Hepatocyte (in vitro differentiated cells): ENCODE measurements at regions not wholly inside any gene's neighbourhood (a gene's known extent, or its start where the extent isn't known, plus 50 kb on each side); places are given as distances from the start of the nearest gene placed in this dataset.

ENCODE experiments used
- DNase-seq: peaks from one replicate; pipeline ENCODE4 v3.0.0-alpha.2; 2016; ENCODE audit warnings: low spot score
- H2AFZ ChIP-seq: fragments of 200-600 bp; sonication (generic); 2 replicates; pipeline ENCODE4 v1.6.0; 2016; ENCODE audit warnings: antibody characterized with exemption, mild to moderate bottlenecking
- H3K27ac ChIP-seq: fragments of 200-600 bp; sonication (generic); 2 replicates; pipeline ENCODE4 v1.5.1; 2016; ENCODE audit warnings: mild to moderate bottlenecking
- H3K27me3 ChIP-seq: fragments of 200-600 bp; sonication (generic); 2 replicates; pipeline ENCODE4 v1.6.1; 2016
- H3K36me3 ChIP-seq: fragments of 200-600 bp; sonication (generic); replicated peaks from 2 replicates; pipeline ENCODE4 v1.5.1; 2016; ENCODE audit warnings: low read depth; ENCODE audit not compliant: insufficient read depth
- H3K4me1 ChIP-seq: fragments of 200-600 bp; sonication (generic); 2 replicates; pipeline ENCODE4 v1.5.1; 2016; ENCODE audit warnings: mild to moderate bottlenecking, moderate library complexity; ENCODE audit not compliant: insufficient read depth
- H3K4me2 ChIP-seq: fragments of 200-600 bp; sonication (generic); 2 replicates; pipeline ENCODE4 v1.6.0; 2016
- H3K4me3 ChIP-seq: fragments of 200-600 bp; sonication (generic); 2 replicates; pipeline ENCODE4 v1.5.1; 2016; ENCODE audit warnings: mild to moderate bottlenecking
- H3K79me2 ChIP-seq: fragments of 200-600 bp; sonication (generic); 2 replicates; pipeline ENCODE4 v1.6.0; 2017; ENCODE audit warnings: mild to moderate bottlenecking
- H3K9me2 ChIP-seq: fragments of 200-600 bp; sonication (generic); replicated peaks from 2 replicates; pipeline ENCODE4 v1.6.0; 2017; ENCODE audit warnings: mild to moderate bottlenecking; ENCODE audit not compliant: insufficient read depth
- H3K9me3 ChIP-seq: fragments of 200-600 bp; sonication (generic); 2 replicates; pipeline ENCODE4 v1.5.1; 2016; ENCODE audit warnings: low read depth, mild to moderate bottlenecking
- H4K20me1 ChIP-seq: fragments of 200-600 bp; sonication (generic); 2 replicates; pipeline ENCODE4 v1.6.0; 2016; ENCODE audit warnings: mild to moderate bottlenecking; ENCODE audit not compliant: insufficient read depth, poor library complexity, severe bottlenecking
- CTCF ChIP-seq: fragments of 200-600 bp; sonication (generic); IDR thresholded peaks from 2 replicates; pipeline ENCODE4 v1.5.1; 2016; ENCODE audit warnings: antibody characterized with exemption, mild to moderate bottlenecking; ENCODE audit not compliant: poor library complexity
- EZH2 ChIP-seq: fragments of 200-600 bp; sonication (generic); IDR thresholded peaks from 2 replicates; pipeline ENCODE4 v1.6.1; 2016; ENCODE audit warnings: antibody characterized with exemption, mild to moderate bottlenecking, borderline replicate concordance
- EZH2phosphoT487 ChIP-seq: fragments of 200-600 bp; sonication (generic); IDR thresholded peaks from one replicate; pipeline ENCODE4 v1.6.1; 2018; ENCODE audit warnings: antibody characterized with exemption, mild to moderate bottlenecking, low read depth, moderate library complexity; ENCODE audit not compliant: unreplicated experiment, severe bottlenecking
- WGBS: methylation state at CpG from one replicate; pipeline ENCODE4 v1.1.6; 2016; ENCODE audit warnings: low lambda C conversion rate; ENCODE audit errors: missing lambda C conversion rate; 5-methylcytosine and 5-hydroxymethylcytosine counted together

- Histone ChIP-seq H3K4me3 (no peak overlapping the region), H3K4me2 (no peak overlapping the region), H2AFZ (no peak overlapping the region), H3K36me3 (no peaks in the 10 kb centered on the region), H3K27me3 (no peaks in the 10 kb centered on the region), H3K9me3 (no peaks in the 10 kb centered on the region), H3K27ac (no peak overlapping the region), H3K4me1 (no peaks in the 10 kb centered on the region), H4K20me1 (no peaks in the 10 kb centered on the region), H3K9me2 (no peaks in the 10 kb centered on the region), H3K79me2 (no peaks in the 10 kb centered on the region)
- 79% methylated on average over 2 of the region's 2 CpGs for WGBS
- no peak for TF ChIP-seq CTCF
- no peak for TF ChIP-seq EZH2
- no peak for TF ChIP-seq EZH2phosphoT487
- DNase-seq, result no peak
These were observed 66.4 kb upstream of the KL start for GRCh38 chr13:32949820-32950219.

- Histone ChIP-seq H3K4me2 (no peak overlapping the region), H3K79me2 (no peaks in the 10 kb centered on the region), H4K20me1 (no peaks in the 10 kb centered on the region), H3K4me1 (no peaks in the 10 kb centered on the region), H3K36me3 (no peaks in the 10 kb centered on the region), H3K9me3 (no peaks in the 10 kb centered on the region), H3K27me3 (no peaks in the 10 kb centered on the region), H3K4me3 (no peak overlapping the region), H3K9me2 (no peaks in the 10 kb centered on the region), H3K27ac (no peak overlapping the region), H2AFZ (no peak overlapping the region)
- 63% methylated on average over 1 of the region's 1 CpG for WGBS
- DNase-seq, result no peak
- no peak for TF ChIP-seq EZH2phosphoT487
- no peak for TF ChIP-seq EZH2
- no peak for TF ChIP-seq CTCF
These were observed 64.6 kb upstream of the KL start for GRCh38 chr13:32951580-32951979.

- H4K20me1 ChIP-seq, result no peaks in the 10 kb centered on the region
- no peaks in the 10 kb centered on the region for H3K36me3 ChIP-seq
- H3K9me2 ChIP-seq, result no peaks in the 10 kb centered on the region
- no peaks in the 10 kb centered on the region for H3K9me3 ChIP-seq
- H3K27me3 ChIP-seq, result no peaks in the 10 kb centered on the region
- no peak for DNase-seq
- H3K4me3 ChIP-seq, result no peak overlapping the region
- 63% methylated on average over 5 of the region's 5 CpGs for WGBS
- no peaks in the 10 kb centered on the region for H3K4me1 ChIP-seq
- no peak for TF ChIP-seq EZH2phosphoT487
- TF ChIP-seq CTCF, result no peak
- TF ChIP-seq EZH2, result no peak
- H3K4me2 ChIP-seq, result no peak overlapping the region
- no peak overlapping the region for H2AFZ ChIP-seq
- no peak overlapping the region for H3K27ac ChIP-seq
- no peaks in the 10 kb centered on the region for H3K79me2 ChIP-seq
These were observed 60.2 kb upstream of the KL start for GRCh38 chr13:32955881-32956594.

DNA sequence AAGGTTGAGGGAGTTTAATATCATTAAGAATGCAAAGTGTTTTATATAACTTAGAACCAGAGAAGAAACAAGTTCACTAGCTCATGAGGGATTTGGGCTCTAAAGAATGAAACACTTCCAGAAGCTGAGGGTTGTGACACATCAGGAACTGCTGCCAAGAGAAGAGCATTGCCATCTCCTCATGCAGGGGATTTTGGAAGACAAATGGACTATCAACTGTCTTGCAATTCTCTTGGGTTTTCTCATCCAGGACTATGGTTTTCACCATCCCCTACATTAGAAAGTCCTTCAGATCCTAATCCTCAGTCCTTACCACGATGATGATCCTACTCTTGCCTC, 59.7 kb upstream of the KL start:
- Histone ChIP-seq H3K27ac (no peak overlapping the region), H4K20me1 (no peaks in the 10 kb centered on the region), H3K36me3 (no peaks in the 10 kb centered on the region), H2AFZ (no peak overlapping the region), H3K4me1 (no peaks in the 10 kb centered on the region), H3K9me3 (no peaks in the 10 kb centered on the region), H3K27me3 (no peaks in the 10 kb centered on the region), H3K9me2 (no peaks in the 10 kb centered on the region), H3K4me3 (no peak overlapping the region), H3K4me2 (no peak overlapping the region), H3K79me2 (no peaks in the 10 kb centered on the region)
- no peak for DNase-seq
- WGBS, result 84% methylated on average over 1 of the region's 1 CpG
- no peak for TF ChIP-seq EZH2
- no peak for TF ChIP-seq CTCF
- no peak for TF ChIP-seq EZH2phosphoT487
